HepG2 (cell line): ENCODE measurements at regions not wholly inside any gene's neighbourhood (a gene's known extent, or its start where the extent isn't known, plus 50 kb on each side); places are given as distances from the start of the nearest gene placed in this dataset.

ENCODE experiments used
- ATAC-seq: fragments of 200-7000 bp; cut with Tn5 transposase; 3 replicates; pipeline ENCODE4 v1.9.1; 2020; ENCODE audit warnings: mild to moderate bottlenecking, moderate library complexity
- BruUV-seq: library from RNA; stranded (reverse); fragments of 400-500 nt; replicated peaks from 2 replicates; lab custom pipeline; 2021; lab: Mats Ljungman, UMichigan
- CTCF ChIA-PET: fragments of 300-600 bp; formaldehyde crosslinking; extraction: SDS; loops from one replicate; lab custom pipeline; 2021; ENCODE audit warnings: low total read pairs, inconsistent platforms, low intra/inter-chr PET ratio; lab: Yijun Ruan, JAX
- POLR2A ChIA-PET: fragments of 350-600 bp; sonication (Branson Sonifier 250); formaldehyde crosslinking; loops from one replicate; lab custom pipeline; 2020; ENCODE audit warnings: antibody characterized with exemption, inconsistent platforms; lab: Yijun Ruan, JAX
- DNase-seq: peaks from one replicate; pipeline ENCODE4 v3.0.0-alpha.2; 2015; ENCODE audit warnings: low spot score
- FAIRE-seq: peaks from 3 replicates; lab custom pipeline; 2011; peaks lifted over from hg19 to GRCh38; lab: Jason Lieb, UNC
- H2AFZ ChIP-seq: one replicate; pipeline ENCODE4 v1.6.1; 2011; ENCODE audit warnings: low read length, inconsistent platforms
- H3K27ac ChIP-seq: fragments of 300-600 bp; 3 replicates; pipeline ENCODE4 v1.8.0; 2011; ENCODE audit warnings: mixed run types, mild to moderate bottlenecking, mixed read lengths, low read length, inconsistent platforms; ENCODE audit not compliant: insufficient read depth; ENCODE audit errors: extremely low read length
- H3K27me3 ChIP-seq, 2 experiments: fragments of 200-600 bp in 1 of 2; 2 replicates in 1 of 2; 3 replicates in 1 of 2; pipeline versions ENCODE4 v1.6.0 to v1.8.0; 2011; ENCODE audit warnings: low read length in 2 of 2, mild to moderate bottlenecking in 2 of 2, moderate library complexity in 2 of 2, inconsistent platforms in 1 of 2; ENCODE audit not compliant: insufficient read depth in 2 of 2, control insufficient read depth in 1 of 2
- H3K36me3 ChIP-seq, 2 experiments: fragments of 200-600 bp in 1 of 2; replicated peaks in 1 of 2; 2 replicates in 1 of 2; 3 replicates in 1 of 2; pipeline versions ENCODE4 v1.5.1 to v1.8.0; 2011; ENCODE audit warnings: low read length in 2 of 2, inconsistent platforms in 1 of 2; ENCODE audit not compliant: insufficient read depth in 2 of 2, control insufficient read depth in 1 of 2
- H3K4me1 ChIP-seq: 2 replicates; pipeline ENCODE4 v1.5.1; 2012; ENCODE audit warnings: low read length, inconsistent platforms; ENCODE audit not compliant: insufficient read depth
- H3K4me2 ChIP-seq: 2 replicates; pipeline ENCODE4 v1.6.0; 2011; ENCODE audit warnings: low read depth, low read length, inconsistent platforms
- H3K4me3 ChIP-seq, 3 experiments: fragments of 200-600 bp in 1 of 3; sonication (generic), shearing (Covaris generic) in 1 of 3; replicated peaks in 1 of 3; 2 replicates each; pipeline ENCODE4 v1.5.1; 2011 to 2016; ENCODE audit warnings: low read length in 3 of 3, inconsistent platforms in 2 of 3, low read depth in 2 of 3, mild to moderate bottlenecking in 2 of 3, control low read depth in 1 of 3, mixed read lengths in 1 of 3; ENCODE audit not compliant: insufficient read depth in 1 of 3
- H3K79me2 ChIP-seq: one replicate; pipeline ENCODE4 v1.6.1; 2011; ENCODE audit warnings: low read length, inconsistent platforms; ENCODE audit not compliant: insufficient read depth
- H3K9ac ChIP-seq: 2 replicates; pipeline ENCODE4 v1.6.0; 2011; ENCODE audit warnings: mild to moderate bottlenecking, low read depth, low read length, inconsistent platforms; ENCODE audit not compliant: insufficient read depth
- H3K9me3 ChIP-seq: 2 replicates; pipeline ENCODE4 v1.5.1; 2012; ENCODE audit warnings: mild to moderate bottlenecking, low read length
- H4K20me1 ChIP-seq: 2 replicates; pipeline ENCODE4 v1.6.0; 2011; ENCODE audit warnings: inconsistent platforms, mild to moderate bottlenecking, low read length, moderate library complexity; ENCODE audit not compliant: insufficient read depth
- FIP1L1 ChIP-seq: fragments of 200-400 bp; formaldehyde crosslinking; IDR thresholded peaks from 2 replicates; pipeline ENCODE4 v1.6.1; 2018; ENCODE audit warnings: low read depth, mild to moderate bottlenecking, low read length, moderate library complexity, borderline replicate concordance; ENCODE audit not compliant: insufficient read depth
- GMEB1 ChIP-seq: sonication (generic); formaldehyde crosslinking; IDR thresholded peaks from 2 replicates; pipeline ENCODE4 v1.5.1; 2020; ENCODE audit warnings: missing genetic modification reagents, mild to moderate bottlenecking, borderline replicate concordance
- GPN1 ChIP-seq: sonication (generic); formaldehyde crosslinking; IDR thresholded peaks from 2 replicates; pipeline ENCODE4 v1.5.1; 2020; ENCODE audit warnings: missing genetic modification reagents, borderline replicate concordance
- KDM4B ChIP-seq: sonication (generic); formaldehyde crosslinking; IDR thresholded peaks from 2 replicates; pipeline ENCODE4 v1.4.0; 2020; ENCODE audit warnings: missing genetic modification reagents
- LCORL ChIP-seq, 2 experiments: fragments of 450-650 bp in 1 of 2; sonication (generic) in 1 of 2; formaldehyde crosslinking in 1 of 2; IDR thresholded peaks; 2 replicates each; pipeline versions ENCODE4 v1.5.0 to v1.6.1; 2017 to 2020; ENCODE audit warnings: antibody characterized with exemption in 1 of 2, missing genetic modification reagents in 1 of 2
- REXO4 ChIP-seq: sonication (generic); formaldehyde crosslinking; IDR thresholded peaks from 2 replicates; pipeline ENCODE4 v1.8.0; 2022; ENCODE audit warnings: missing genetic modification reagents, mild to moderate bottlenecking, borderline replicate concordance
- SKI ChIP-seq: fragments of 450-650 bp; IDR thresholded peaks from one replicate; pipeline ENCODE4 v1.6.1; 2018; ENCODE audit warnings: mild to moderate bottlenecking; ENCODE audit not compliant: partially characterized antibody
- ZBTB26 ChIP-seq: IDR thresholded peaks from 2 replicates; pipeline ENCODE4 v1.6.1; 2016; ENCODE audit warnings: missing compliant biosample characterization, missing genetic modification reagents, borderline replicate concordance
- ZNF276 ChIP-seq: sonication (generic); formaldehyde crosslinking; IDR thresholded peaks from 2 replicates; pipeline ENCODE4 v1.4.0; 2020; ENCODE audit warnings: mild to moderate bottlenecking, low read depth, missing genetic modification reagents
- ZNF335 ChIP-seq: sonication (generic); formaldehyde crosslinking; IDR thresholded peaks from 2 replicates; pipeline ENCODE4 v1.4.0; 2020; ENCODE audit warnings: missing genetic modification reagents
- ZNF512B ChIP-seq: sonication (generic); formaldehyde crosslinking; IDR thresholded peaks from 2 replicates; pipeline ENCODE4 v1.5.1; 2020; ENCODE audit warnings: missing genetic modification reagents, mild to moderate bottlenecking, borderline replicate concordance
- ZNF629 ChIP-seq: sonication (generic); formaldehyde crosslinking; conservative IDR thresholded peaks from 2 replicates; pipeline ENCODE4 v1.5.0; 2020; ENCODE audit warnings: missing genetic modification reagents
- ZNF639 ChIP-seq: conservative IDR thresholded peaks from 2 replicates; pipeline ENCODE4 v1.6.1; 2018; ENCODE audit warnings: missing genetic modification reagents
- WGBS: methylation state at CpG from one replicate; pipeline ENCODE4 v1.1.6; 2017; ENCODE audit warnings: low lambda C conversion rate; 5-methylcytosine and 5-hydroxymethylcytosine counted together
- in situ Hi-C: cut with HindIII; loops from 2 replicates; pipeline ENCODE4 v1.10.0; 2017; ENCODE audit warnings: low pct_unique_long_range_greater_than_20kb; ENCODE audit not compliant: extremely low pct_ligation_motif_present
- intact Hi-C: fragments of 100-400 bp; cut with micrococcal nuclease; formaldehyde crosslinking; loops from one replicate; pipeline ENCODE4 v1.10.0; 2022; ENCODE audit not compliant: unreplicated experiment

- ChIA-PET POLR2A (no interaction called here), CTCF (no interaction called here)
- BruUV-seq = no TSS peak
- Histone ChIP-seq H3K27me3 (peaks cover 1 to 10% of the 10 kb centered on the region in 2 experiments; a peak in 2 of 5 replicates), H3K27ac (no peak overlapping the region), H2AFZ (no peak overlapping the region), H3K4me3 (no peak overlapping the region), H3K4me2 (no peak overlapping the region), H4K20me1 (no peaks in the 10 kb centered on the region), H3K9ac (no peak overlapping the region), H3K9me3 (no peaks in the 10 kb centered on the region), H3K79me2 (no peaks in the 10 kb centered on the region), H3K4me1 (peaks cover 15% of the 10 kb centered on the region; the same call in 1 of the 2 replicates), H3K36me3 (no peaks in the 10 kb centered on the region)
- ATAC-seq = no peak
- FAIRE-seq = no peak
- TF ChIP-seq GPN1 (CRISPR knock-in tag) = no peak
- TF ChIP-seq ZNF512B (CRISPR knock-in tag) = no peak
- no peak for TF ChIP-seq SKI
- TF ChIP-seq REXO4 = no peak
- TF ChIP-seq ZNF335 (CRISPR knock-in tag) = no peak
- no peak for TF ChIP-seq GMEB1
- no peak for TF ChIP-seq LCORL (IDR thresholded peaks at IDR 0.05)
- TF ChIP-seq LCORL (CRISPR knock-in tag; IDR thresholded peaks at IDR 0.05) = no peak
- no peak for TF ChIP-seq ZNF639 (CRISPR knock-in tag)
- no peak for TF ChIP-seq ZNF629 (CRISPR knock-in tag)
- TF ChIP-seq KDM4B (CRISPR knock-in tag) = no peak
- TF ChIP-seq ZNF276 = no peak
- TF ChIP-seq FIP1L1 = no peak
- TF ChIP-seq ZBTB26 (CRISPR knock-in tag) = no peak
- DNase-seq = no peak
- in situ Hi-C loops = no loop called here
- intact Hi-C loops = no loop called here
- 49% methylated on average over 6 of the region's 6 CpGs for WGBS
These were observed 138.4 kb upstream of the MYCN start for GRCh38 chr2:15801904-15802303.
